WTC11 (cell line): ENCODE measurements at regions not wholly inside any gene's neighbourhood (a gene's known extent, or its start where the extent isn't known, plus 50 kb on each side); places are given as distances from the start of the nearest gene placed in this dataset.
A peak's percentile ranks its signal among the peaks of the same experiment; 100 is the strongest.
"Not testable (repeated sequence)": the region's sequence is repeated elsewhere in the genome, so short reads cannot be mapped to it uniquely, and the experiment has no call there.

Experiments
- ATAC-seq: fragments of 200-7000 bp; cut with Tn5 transposase; 2 replicates; pipeline ENCODE4 v1.10.0; 2021; ENCODE audit warnings: mild to moderate bottlenecking, moderate library complexity
- CTCF ChIA-PET: fragments of 300-600 bp; sonication (Branson Sonifier 250); formaldehyde crosslinking; loops from one replicate; lab custom pipeline; 2021; ENCODE audit warnings: antibody characterized with exemption; lab: Charles Lee
- POLR2A ChIA-PET: fragments of 350-600 bp; sonication (Branson Sonifier 250); formaldehyde crosslinking; loops from one replicate; lab custom pipeline; 2021; ENCODE audit warnings: antibody characterized with exemption; lab: Charles Lee
- DNase-seq: peaks from one replicate; pipeline ENCODE4 v3.0.0; 2021; ENCODE audit warnings: low spot score
- H3K27ac Mint-ChIP-seq: 2 replicates; pipeline ENCODE4 v1.8.0; 2021; ENCODE audit warnings: mixed read lengths
- H3K27me3 Mint-ChIP-seq: 2 replicates; pipeline ENCODE4 v1.8.0; 2021; ENCODE audit warnings: low read depth, mild to moderate bottlenecking, moderate library complexity, mixed read lengths
- H3K36me3 Mint-ChIP-seq: 2 replicates; pipeline ENCODE4 v1.8.0; 2021; ENCODE audit warnings: mixed read lengths
- H3K4me1 Mint-ChIP-seq: 2 replicates; pipeline ENCODE4 v1.8.0; 2022; ENCODE audit warnings: mixed read lengths
- H3K4me3 Mint-ChIP-seq: 2 replicates; pipeline ENCODE4 v1.8.0; 2021; ENCODE audit warnings: mild to moderate bottlenecking, moderate library complexity, mixed read lengths
- H3K9me3 Mint-ChIP-seq: 2 replicates; pipeline ENCODE4 v1.8.0; 2021; ENCODE audit warnings: mixed read lengths
- CBFB ChIP-seq: sonication (generic); formaldehyde crosslinking; IDR thresholded peaks from 2 replicates; pipeline ENCODE4 v1.8.1; 2022; ENCODE audit warnings: mild to moderate bottlenecking, low read depth, missing genetic modification reagents
- E2F5 ChIP-seq: sonication (generic); formaldehyde crosslinking; IDR thresholded peaks from 2 replicates; pipeline ENCODE4 v1.8.1; 2022; ENCODE audit warnings: mild to moderate bottlenecking, moderate library complexity, missing genetic modification reagents
- FOXK1 ChIP-seq: sonication (generic); formaldehyde crosslinking; IDR thresholded peaks from 2 replicates; pipeline ENCODE4 v1.8.0; 2022; ENCODE audit warnings: mild to moderate bottlenecking, moderate library complexity, missing genetic modification reagents
- GABPB1 ChIP-seq: sonication (generic); formaldehyde crosslinking; IDR thresholded peaks from 2 replicates; pipeline ENCODE4 v1.8.1; 2023; ENCODE audit warnings: mild to moderate bottlenecking, missing genetic modification reagents
- GRHL2 ChIP-seq: fragments of 250-450 bp; sonication (Bioruptor Pico); IDR thresholded peaks from 2 replicates; pipeline ENCODE4 v1.8.0; 2022; ENCODE audit warnings: mild to moderate bottlenecking, moderate library complexity; ENCODE audit not compliant: insufficient replicate concordance, severe bottlenecking
- GTF2I ChIP-seq: fragments of 250-450 bp; sonication (Bioruptor Pico); conservative IDR thresholded peaks from 2 replicates; pipeline ENCODE4 v1.4.0; 2021; ENCODE audit warnings: mild to moderate bottlenecking
- HMGA2 ChIP-seq: fragments of 250-450 bp; sonication (Bioruptor Pico); IDR thresholded peaks from 2 replicates; pipeline ENCODE4 v1.4.0; 2021; ENCODE audit warnings: mild to moderate bottlenecking, moderate library complexity
- IRF2 ChIP-seq: sonication (generic); formaldehyde crosslinking; IDR thresholded peaks from 2 replicates; pipeline ENCODE4 v1.8.0; 2022; ENCODE audit warnings: low read depth, missing genetic modification reagents, borderline replicate concordance
- JUN ChIP-seq: sonication (generic); formaldehyde crosslinking; IDR thresholded peaks from 2 replicates; pipeline ENCODE4 v1.8.0; 2023; ENCODE audit warnings: mild to moderate bottlenecking, missing genetic modification reagents
- MLX ChIP-seq: sonication (generic); formaldehyde crosslinking; IDR thresholded peaks from 2 replicates; pipeline ENCODE4 v1.8.1; 2023; ENCODE audit warnings: mild to moderate bottlenecking, missing genetic modification reagents, moderate library complexity
- NFE2L1 ChIP-seq: sonication (generic); formaldehyde crosslinking; IDR thresholded peaks from 2 replicates; pipeline ENCODE4 v1.8.1; 2023; ENCODE audit warnings: missing genetic modification reagents
- NR1H2 ChIP-seq: sonication (generic); formaldehyde crosslinking; IDR thresholded peaks from 2 replicates; pipeline ENCODE4 v1.9.0; 2021; ENCODE audit warnings: mild to moderate bottlenecking, moderate library complexity, missing genetic modification reagents
- NR2C2 ChIP-seq: sonication (generic); formaldehyde crosslinking; IDR thresholded peaks from 2 replicates; pipeline ENCODE4 v1.8.0; 2022; ENCODE audit warnings: mild to moderate bottlenecking, missing genetic modification reagents
- PREB ChIP-seq: sonication (generic); formaldehyde crosslinking; IDR thresholded peaks from 2 replicates; pipeline ENCODE4 v1.8.1; 2022; ENCODE audit warnings: mild to moderate bottlenecking, missing genetic modification reagents, moderate library complexity, borderline replicate concordance
- SMAD3 ChIP-seq: sonication (generic); formaldehyde crosslinking; IDR thresholded peaks from 2 replicates; pipeline ENCODE4 v1.8.0; 2022; ENCODE audit warnings: missing genetic modification reagents, mild to moderate bottlenecking, borderline replicate concordance
- SP1 ChIP-seq: sonication (generic); formaldehyde crosslinking; conservative IDR thresholded peaks from 2 replicates; pipeline ENCODE4 v1.8.1; 2022; ENCODE audit warnings: missing genetic modification reagents
- TEAD1 ChIP-seq: sonication (generic); formaldehyde crosslinking; IDR thresholded peaks from 2 replicates; pipeline ENCODE4 v1.8.0; 2022; ENCODE audit warnings: mild to moderate bottlenecking, missing genetic modification reagents
- ZNF121 ChIP-seq: sonication (generic); formaldehyde crosslinking; IDR thresholded peaks from 2 replicates; pipeline ENCODE4 v1.8.0; 2023; ENCODE audit warnings: missing genetic modification reagents
- ZNF263 ChIP-seq: sonication (generic); formaldehyde crosslinking; IDR thresholded peaks from 2 replicates; pipeline ENCODE4 v1.8.1; 2022; ENCODE audit warnings: low read depth, mild to moderate bottlenecking, moderate library complexity, missing genetic modification reagents
- ZNF396 ChIP-seq: fragments of 250-450 bp; sonication (Bioruptor Pico); IDR thresholded peaks from 2 replicates; pipeline ENCODE4 v1.8.0; 2021; ENCODE audit warnings: mild to moderate bottlenecking, moderate library complexity, borderline replicate concordance
- ZNF416 ChIP-seq: fragments of 250-450 bp; sonication (Bioruptor Pico); IDR thresholded peaks from 2 replicates; pipeline ENCODE4 v1.9.0; 2021; ENCODE audit warnings: mild to moderate bottlenecking, inconsistent platforms
- ZNF671 ChIP-seq: fragments of 250-450 bp; sonication (Bioruptor Pico); IDR thresholded peaks from 2 replicates; pipeline ENCODE4 v1.8.0; 2021; ENCODE audit warnings: mild to moderate bottlenecking
- TF ChIP-seq, protein P1 (sequence below): sonication (generic); formaldehyde crosslinking; conservative IDR thresholded peaks from 2 replicates; pipeline ENCODE4 v1.8.1; 2022; ENCODE audit warnings: mild to moderate bottlenecking, missing genetic modification reagents
- TF ChIP-seq, protein P2 (sequence below): sonication (generic); formaldehyde crosslinking; IDR thresholded peaks from 2 replicates; pipeline ENCODE4 v1.8.0; 2022; ENCODE audit warnings: mild to moderate bottlenecking, missing genetic modification reagents
- TF ChIP-seq, protein P3 (sequence below): sonication (generic); formaldehyde crosslinking; IDR thresholded peaks from 2 replicates; pipeline ENCODE4 v1.8.1; 2023; ENCODE audit warnings: mild to moderate bottlenecking, missing genetic modification reagents, moderate library complexity
- TF ChIP-seq, protein P4 (sequence below): sonication (generic); formaldehyde crosslinking; conservative IDR thresholded peaks from 2 replicates; pipeline ENCODE4 v1.8.1; 2023; ENCODE audit warnings: mild to moderate bottlenecking, low read depth, missing genetic modification reagents, moderate library complexity
- TF ChIP-seq, protein P5 (sequence below): fragments of 250-450 bp; sonication (Bioruptor Pico); IDR thresholded peaks from 2 replicates; pipeline ENCODE4 v1.9.0; 2021; ENCODE audit warnings: mild to moderate bottlenecking

GRCh38 chr11:123332577-123332976 lies 97.5 kb upstream of the GRAMD1B start:
- peaks cover 14% of the 10 kb centered on the region for H3K4me1 Mint-ChIP-seq
- POLR2A ChIA-PET, H3K27ac Mint-ChIP-seq, CTCF ChIA-PET, H3K4me3 Mint-ChIP-seq, H3K27me3 Mint-ChIP-seq, ATAC-seq, DNase-seq: not testable (repeated sequence)
- 0 out of 2 replicates have a peak, but pooled peaks have one; percentile 41 for TF ChIP-seq GTF2I (CRISPR knock-in tag)
- H3K36me3 Mint-ChIP-seq, result peaks cover 23% of the 10 kb centered on the region
- H3K9me3 Mint-ChIP-seq, result peaks cover 31% of the 10 kb centered on the region

DNA sequence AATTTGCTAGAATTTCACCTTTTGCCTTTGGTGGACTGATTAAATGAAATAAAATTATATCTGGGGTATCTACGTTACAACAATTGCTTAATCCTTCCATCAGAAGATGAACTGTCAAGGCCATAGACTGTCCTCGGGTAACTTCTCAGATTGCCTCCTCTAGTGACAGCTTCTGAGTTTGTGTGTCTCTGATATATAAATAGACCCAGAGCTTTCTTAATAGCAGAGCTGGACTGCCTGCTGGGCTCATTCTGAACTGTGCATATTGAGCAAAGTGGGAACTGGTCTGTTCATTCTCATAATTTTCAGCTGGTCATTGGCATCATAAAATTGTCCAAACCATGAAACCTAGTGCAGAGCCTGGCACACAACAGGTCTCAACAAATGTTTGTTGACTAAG lies 99.1 kb upstream of the GRAMD1B start:
- ATAC-seq (no peak), DNase-seq (no peak)
- no peak overlapping the region for H3K4me3 Mint-ChIP-seq
- H3K9me3 Mint-ChIP-seq, result peaks cover 31% of the 10 kb centered on the region
- peaks cover 5% of the 10 kb centered on the region; the same call in 1 of the 2 replicates for H3K27me3 Mint-ChIP-seq
- ChIA-PET CTCF (interaction anchor here (1.4 to 1.5 kb wide), 2 partner anchors 27 to 77 kb away, joined by 3 read pairs; no protein-coding TSS in a partner anchor), POLR2A (no interaction called here)
- TF ChIP-seq TEAD1 (CRISPR knock-in tag), result no peak
- TF ChIP-seq CBFB (CRISPR knock-in tag), result no peak
- TF ChIP-seq NR1H2, result no peak
- TF ChIP-seq, protein P1, sequence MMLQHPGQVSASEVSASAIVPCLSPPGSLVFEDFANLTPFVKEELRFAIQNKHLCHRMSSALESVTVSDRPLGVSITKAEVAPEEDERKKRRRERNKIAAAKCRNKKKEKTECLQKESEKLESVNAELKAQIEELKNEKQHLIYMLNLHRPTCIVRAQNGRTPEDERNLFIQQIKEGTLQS (CRISPR knock-in tag), result no peak
- no peak for TF ChIP-seq ZNF121
- TF ChIP-seq ZNF263, result no peak
- TF ChIP-seq, protein P2, sequence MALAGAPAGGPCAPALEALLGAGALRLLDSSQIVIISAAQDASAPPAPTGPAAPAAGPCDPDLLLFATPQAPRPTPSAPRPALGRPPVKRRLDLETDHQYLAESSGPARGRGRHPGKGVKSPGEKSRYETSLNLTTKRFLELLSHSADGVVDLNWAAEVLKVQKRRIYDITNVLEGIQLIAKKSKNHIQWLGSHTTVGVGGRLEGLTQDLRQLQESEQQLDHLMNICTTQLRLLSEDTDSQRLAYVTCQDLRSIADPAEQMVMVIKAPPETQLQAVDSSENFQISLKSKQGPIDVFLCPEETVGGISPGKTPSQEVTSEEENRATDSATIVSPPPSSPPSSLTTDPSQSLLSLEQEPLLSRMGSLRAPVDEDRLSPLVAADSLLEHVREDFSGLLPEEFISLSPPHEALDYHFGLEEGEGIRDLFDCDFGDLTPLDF, result no peak
- no peak for TF ChIP-seq E2F5 (CRISPR knock-in tag)
- no peak for TF ChIP-seq FOXK1 (CRISPR knock-in tag)
- TF ChIP-seq JUN (CRISPR knock-in tag), result no peak
- TF ChIP-seq SP1, result no peak
- no peak for TF ChIP-seq NFE2L1
- no peak for TF ChIP-seq ZNF416 (CRISPR knock-in tag)
- no peak for TF ChIP-seq IRF2
- no peak for TF ChIP-seq NR2C2 (CRISPR knock-in tag)
- no peak for TF ChIP-seq GABPB1 (CRISPR knock-in tag)
- peaks cover 23% of the 10 kb centered on the region for H3K36me3 Mint-ChIP-seq
- H3K27ac Mint-ChIP-seq, result no peak overlapping the region
- H3K4me1 Mint-ChIP-seq, result peaks cover 14% of the 10 kb centered on the region

DNA sequence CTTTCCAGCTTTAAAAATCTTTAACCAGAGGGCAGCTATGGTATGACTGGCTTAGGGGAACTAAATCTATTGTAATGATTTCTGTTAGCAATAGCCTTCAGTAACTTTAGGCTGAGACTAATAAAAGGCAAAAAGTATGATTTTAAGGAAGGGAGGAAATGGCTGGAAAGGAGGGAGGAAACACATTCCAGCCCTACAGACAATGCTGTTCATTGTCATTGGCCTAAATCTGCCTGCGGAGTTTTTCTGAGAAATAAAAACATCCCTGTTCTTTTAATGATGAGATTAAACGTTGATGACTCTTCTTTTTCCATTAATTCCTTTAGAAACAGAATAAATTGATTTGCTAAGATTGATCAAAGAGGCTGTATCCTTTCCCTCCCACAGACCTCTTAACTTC lies 99.6 kb upstream of the GRAMD1B start:
- Mint-ChIP-seq H3K4me3 (no peak overlapping the region), H3K9me3 (peaks cover 26% of the 10 kb centered on the region), H3K4me1 (peaks cover 14% of the 10 kb centered on the region), H3K27ac (no peak overlapping the region), H3K36me3 (peaks cover 18% of the 10 kb centered on the region), H3K27me3 (peaks cover under 1% of the 10 kb centered on the region; the same call in 1 of the 2 replicates)
- ATAC-seq (no peak), DNase-seq (no peak)
- CTCF ChIA-PET, result interaction anchor here (1.4 to 1.5 kb wide), 2 partner anchors 27 to 77 kb away, joined by 3 read pairs; no protein-coding TSS in a partner anchor
- POLR2A ChIA-PET, result no interaction called here
- TF ChIP-seq ZNF671 (no peak), MLX (CRISPR knock-in tag) (no peak), PREB (CRISPR knock-in tag) (no peak), SMAD3 (CRISPR knock-in tag) (no peak), HMGA2 (CRISPR knock-in tag) (no peak), NFE2L1 (no peak), GRHL2 (no peak), ZNF396 (CRISPR knock-in tag) (no peak)
- TF ChIP-seq, protein P3, sequence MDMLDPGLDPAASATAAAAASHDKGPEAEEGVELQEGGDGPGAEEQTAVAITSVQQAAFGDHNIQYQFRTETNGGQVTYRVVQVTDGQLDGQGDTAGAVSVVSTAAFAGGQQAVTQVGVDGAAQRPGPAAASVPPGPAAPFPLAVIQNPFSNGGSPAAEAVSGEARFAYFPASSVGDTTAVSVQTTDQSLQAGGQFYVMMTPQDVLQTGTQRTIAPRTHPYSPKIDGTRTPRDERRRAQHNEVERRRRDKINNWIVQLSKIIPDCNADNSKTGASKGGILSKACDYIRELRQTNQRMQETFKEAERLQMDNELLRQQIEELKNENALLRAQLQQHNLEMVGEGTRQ (CRISPR knock-in tag), result no peak
- TF ChIP-seq, protein P4, sequence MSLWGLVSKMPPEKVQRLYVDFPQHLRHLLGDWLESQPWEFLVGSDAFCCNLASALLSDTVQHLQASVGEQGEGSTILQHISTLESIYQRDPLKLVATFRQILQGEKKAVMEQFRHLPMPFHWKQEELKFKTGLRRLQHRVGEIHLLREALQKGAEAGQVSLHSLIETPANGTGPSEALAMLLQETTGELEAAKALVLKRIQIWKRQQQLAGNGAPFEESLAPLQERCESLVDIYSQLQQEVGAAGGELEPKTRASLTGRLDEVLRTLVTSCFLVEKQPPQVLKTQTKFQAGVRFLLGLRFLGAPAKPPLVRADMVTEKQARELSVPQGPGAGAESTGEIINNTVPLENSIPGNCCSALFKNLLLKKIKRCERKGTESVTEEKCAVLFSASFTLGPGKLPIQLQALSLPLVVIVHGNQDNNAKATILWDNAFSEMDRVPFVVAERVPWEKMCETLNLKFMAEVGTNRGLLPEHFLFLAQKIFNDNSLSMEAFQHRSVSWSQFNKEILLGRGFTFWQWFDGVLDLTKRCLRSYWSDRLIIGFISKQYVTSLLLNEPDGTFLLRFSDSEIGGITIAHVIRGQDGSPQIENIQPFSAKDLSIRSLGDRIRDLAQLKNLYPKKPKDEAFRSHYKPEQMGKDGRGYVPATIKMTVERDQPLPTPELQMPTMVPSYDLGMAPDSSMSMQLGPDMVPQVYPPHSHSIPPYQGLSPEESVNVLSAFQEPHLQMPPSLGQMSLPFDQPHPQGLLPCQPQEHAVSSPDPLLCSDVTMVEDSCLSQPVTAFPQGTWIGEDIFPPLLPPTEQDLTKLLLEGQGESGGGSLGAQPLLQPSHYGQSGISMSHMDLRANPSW (CRISPR knock-in tag), result no peak
- TF ChIP-seq, protein P5, sequence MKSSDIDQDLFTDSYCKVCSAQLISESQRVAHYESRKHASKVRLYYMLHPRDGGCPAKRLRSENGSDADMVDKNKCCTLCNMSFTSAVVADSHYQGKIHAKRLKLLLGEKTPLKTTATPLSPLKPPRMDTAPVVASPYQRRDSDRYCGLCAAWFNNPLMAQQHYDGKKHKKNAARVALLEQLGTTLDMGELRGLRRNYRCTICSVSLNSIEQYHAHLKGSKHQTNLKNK (CRISPR knock-in tag), result no peak
